NT2/D1 (cell line): ENCODE measurements at regions not wholly inside any gene's neighbourhood (a gene's known extent, or its start where the extent isn't known, plus 50 kb on each side); places are given as distances from the start of the nearest gene placed in this dataset.

Experiments
- YY1 ChIP-seq: IDR thresholded peaks from 2 replicates; pipeline ENCODE4 v1.6.1; 2011; ENCODE audit not compliant: insufficient read length, insufficient read depth
- ZNF274 ChIP-seq: IDR thresholded peaks from 2 replicates; pipeline ENCODE4 v1.6.1; 2011; ENCODE audit warnings: mild to moderate bottlenecking, low read depth, low read length

DNA sequence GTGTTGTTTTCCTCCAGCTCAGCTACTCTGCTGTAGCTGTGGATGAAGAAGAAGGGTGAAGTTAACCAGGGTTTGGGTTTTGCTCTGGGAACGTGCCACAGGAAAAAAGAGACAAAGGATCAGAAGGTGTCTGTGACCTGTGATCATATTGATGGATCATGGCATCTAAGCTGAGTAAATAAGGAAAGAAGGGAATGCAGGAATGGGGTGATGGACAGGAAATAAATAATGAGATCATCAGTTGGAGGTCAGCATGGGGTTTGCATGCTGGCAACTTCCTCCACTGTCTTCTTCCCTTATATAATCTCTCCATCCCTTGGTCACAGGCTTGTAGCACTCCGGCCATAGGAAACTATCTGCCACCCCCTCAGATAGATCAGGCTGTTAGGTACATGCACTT, 430.3 kb upstream of the PDE3A start:
- TF ChIP-seq ZNF274 (no peak), YY1 (no peak)
